MM.1S (cell line): ENCODE measurements at regions not wholly inside any gene's neighbourhood (a gene's known extent, or its start where the extent isn't known, plus 50 kb on each side); places are given as distances from the start of the nearest gene placed in this dataset.

ENCODE experiments used
- DNase-seq: peaks from one replicate; pipeline ENCODE4 v3.0.0-alpha.2; 2015
- H2AFZ ChIP-seq: fragments of 300-600 bp; sonication (generic); 2 replicates; pipeline ENCODE4 v1.6.0; 2016; ENCODE audit warnings: antibody characterized with exemption, low read length
- H3F3A ChIP-seq: fragments of 300-600 bp; sonication (generic); 2 replicates; pipeline ENCODE4 v1.6.1; 2016; ENCODE audit warnings: mild to moderate bottlenecking, antibody characterized with exemption, low read length, moderate library complexity, mixed read lengths; ENCODE audit not compliant: insufficient read depth
- H3K27ac ChIP-seq: fragments of 300-600 bp; sonication (generic); 2 replicates; pipeline ENCODE4 v1.5.1; 2016; ENCODE audit warnings: mild to moderate bottlenecking, low read length
- H3K27me3 ChIP-seq: fragments of 300-600 bp; sonication (generic); replicated peaks from 2 replicates; pipeline ENCODE4 v1.6.0; 2016; ENCODE audit warnings: low read length; ENCODE audit not compliant: insufficient read depth
- H3K36me3 ChIP-seq: fragments of 300-600 bp; sonication (generic); replicated peaks from 2 replicates; pipeline ENCODE4 v1.6.1; 2016; ENCODE audit warnings: mild to moderate bottlenecking, low read length, mixed read lengths; ENCODE audit not compliant: insufficient read depth
- H3K4me1 ChIP-seq: fragments of 300-600 bp; sonication (generic); 2 replicates; pipeline ENCODE4 v1.6.1; 2016; ENCODE audit warnings: low read length, mixed read lengths
- H3K4me2 ChIP-seq: fragments of 300-600 bp; sonication (generic); 2 replicates; pipeline ENCODE4 v1.6.0; 2016; ENCODE audit warnings: low read depth, low read length
- H3K4me3 ChIP-seq: fragments of 300-600 bp; sonication (generic); 2 replicates; pipeline ENCODE4 v1.5.1; 2016; ENCODE audit warnings: low read length, mixed read lengths
- H3K79me2 ChIP-seq: fragments of 300-600 bp; sonication (generic); 2 replicates; pipeline ENCODE4 v1.6.1; 2016; ENCODE audit warnings: mixed run types, low read length, mixed read lengths
- H3K9ac ChIP-seq: fragments of 300-600 bp; sonication (generic); 2 replicates; pipeline ENCODE4 v1.6.1; 2016; ENCODE audit warnings: low read length, mixed read lengths
- H3K9me2 ChIP-seq: fragments of 300-600 bp; sonication (generic); replicated peaks from 2 replicates; pipeline ENCODE4 v1.6.1; 2016; ENCODE audit warnings: mild to moderate bottlenecking, low read length, mixed read lengths; ENCODE audit not compliant: insufficient read depth
- H3K9me3 ChIP-seq: fragments of 300-600 bp; sonication (generic); replicated peaks from 2 replicates; pipeline ENCODE4 v1.6.1; 2016; ENCODE audit warnings: mild to moderate bottlenecking, low read length, mixed read lengths; ENCODE audit not compliant: insufficient read depth
- H4K20me1 ChIP-seq: fragments of 300-600 bp; sonication (generic); 2 replicates; pipeline ENCODE4 v1.6.1; 2016; ENCODE audit warnings: mild to moderate bottlenecking, low read length, moderate library complexity, mixed read lengths; ENCODE audit not compliant: insufficient read depth
- CTCF ChIP-seq: fragments of 300-600 bp; sonication (generic); IDR thresholded peaks from 2 replicates; pipeline ENCODE4 v1.5.1; 2016; ENCODE audit warnings: antibody characterized with exemption, low read length, mixed read lengths
- EZH2 ChIP-seq: fragments of 300-600 bp; sonication (generic); optimal IDR thresholded peaks from 2 replicates; pipeline ENCODE3; 2017; ENCODE audit warnings: low read depth, mild to moderate bottlenecking, antibody characterized with exemption, low read length, mixed read lengths
- EZH2phosphoT487 ChIP-seq: fragments of 300-600 bp; sonication (generic); IDR thresholded peaks from 2 replicates; pipeline ENCODE4 v1.6.1; 2018; ENCODE audit warnings: antibody characterized with exemption, low read length

- Histone ChIP-seq H3F3A (no peaks in the 10 kb centered on the region), H3K4me3 (no peak overlapping the region), H3K9me2 (no peaks in the 10 kb centered on the region), H3K4me2 (no peak overlapping the region), H3K27ac (no peak overlapping the region), H3K36me3 (no peaks in the 10 kb centered on the region), H3K9me3 (no peaks in the 10 kb centered on the region), H3K9ac (no peak overlapping the region), H3K4me1 (no peaks in the 10 kb centered on the region), H4K20me1 (no peaks in the 10 kb centered on the region), H3K79me2 (no peaks in the 10 kb centered on the region), H2AFZ (no peak overlapping the region), H3K27me3 (no peaks in the 10 kb centered on the region)
- TF ChIP-seq EZH2 = no peak
- TF ChIP-seq CTCF = no peak
- no peak for TF ChIP-seq EZH2phosphoT487
- DNase-seq = no peak
These were observed 78.9 kb downstream of the RTP5 start for GRCh38 chr2:241948299-241948897.

GRCh38 chr2:241948901-241949735, 79.6 kb downstream of the RTP5 start:
- Histone ChIP-seq H3K36me3 (no peaks in the 10 kb centered on the region), H3K27ac (no peak overlapping the region), H2AFZ (no peak overlapping the region), H3K4me2 (no peak overlapping the region), H3K4me3 (no peak overlapping the region), H3K4me1 (no peaks in the 10 kb centered on the region), H3K79me2 (no peaks in the 10 kb centered on the region), H3F3A (no peaks in the 10 kb centered on the region), H3K27me3 (no peaks in the 10 kb centered on the region), H3K9ac (no peak overlapping the region), H4K20me1 (no peaks in the 10 kb centered on the region), H3K9me3 (no peaks in the 10 kb centered on the region), H3K9me2 (no peaks in the 10 kb centered on the region)
- no peak for DNase-seq
- no peak for TF ChIP-seq EZH2
- TF ChIP-seq EZH2phosphoT487 = no peak
- TF ChIP-seq CTCF = no peak

GRCh38 chr2:241949736-241950412, 80.3 kb downstream of the RTP5 start:
- Histone ChIP-seq H2AFZ (no peak overlapping the region), H3K4me3 (no peak overlapping the region), H3K4me2 (no peak overlapping the region), H3K36me3 (no peaks in the 10 kb centered on the region), H4K20me1 (no peaks in the 10 kb centered on the region), H3K9ac (no peak overlapping the region), H3K9me3 (no peaks in the 10 kb centered on the region), H3K4me1 (no peaks in the 10 kb centered on the region), H3K79me2 (no peaks in the 10 kb centered on the region), H3K9me2 (no peaks in the 10 kb centered on the region), H3K27ac (no peak overlapping the region), H3F3A (no peaks in the 10 kb centered on the region), H3K27me3 (no peaks in the 10 kb centered on the region)
- no peak for DNase-seq
- TF ChIP-seq CTCF (no peak), EZH2 (no peak), EZH2phosphoT487 (no peak)
